Choroid plexus epithelial cell (primary cell): ENCODE measurements at regions not wholly inside any gene's neighbourhood (a gene's known extent, or its start where the extent isn't known, plus 50 kb on each side); places are given as distances from the start of the nearest gene placed in this dataset.

Experiments used
- DNase-seq: peaks from one replicate; pipeline ENCODE4 v3.0.0-alpha.2; 2010; ENCODE audit warnings: low read depth
- H3K4me3 ChIP-seq: 2 replicates; pipeline ENCODE4 v1.5.1; 2011; ENCODE audit warnings: low read depth, mild to moderate bottlenecking, control low read depth, low read length, moderate library complexity
- TF ChIP-seq, protein P1 (sequence below): conservative IDR thresholded peaks from 2 replicates; pipeline ENCODE4 v1.5.1; 2011; ENCODE audit warnings: low read depth, mild to moderate bottlenecking, control low read depth, inconsistent platforms, low read length, moderate library complexity

DNA sequence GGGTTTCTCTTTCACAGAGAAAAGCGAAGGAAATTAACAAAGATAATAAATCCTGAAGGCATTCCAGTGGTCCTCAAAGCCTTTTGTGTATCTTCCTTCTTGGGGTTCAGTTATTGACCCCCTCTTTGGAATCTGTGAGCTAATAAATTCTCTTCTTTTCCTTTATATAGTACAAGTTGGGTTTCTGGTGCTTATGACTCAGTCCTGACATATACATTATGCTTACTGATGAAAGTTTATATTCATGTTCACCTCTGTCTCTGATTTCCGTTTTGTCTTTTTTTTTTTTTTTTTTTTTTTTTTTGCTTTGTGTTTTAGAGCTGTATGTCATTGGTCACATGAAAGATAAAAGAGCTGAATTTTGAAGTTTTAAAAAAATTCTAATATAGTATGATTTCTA, 230.7 kb upstream of the RBMS3 start:
- no peak overlapping the region for H3K4me3 ChIP-seq
- TF ChIP-seq, protein P1, sequence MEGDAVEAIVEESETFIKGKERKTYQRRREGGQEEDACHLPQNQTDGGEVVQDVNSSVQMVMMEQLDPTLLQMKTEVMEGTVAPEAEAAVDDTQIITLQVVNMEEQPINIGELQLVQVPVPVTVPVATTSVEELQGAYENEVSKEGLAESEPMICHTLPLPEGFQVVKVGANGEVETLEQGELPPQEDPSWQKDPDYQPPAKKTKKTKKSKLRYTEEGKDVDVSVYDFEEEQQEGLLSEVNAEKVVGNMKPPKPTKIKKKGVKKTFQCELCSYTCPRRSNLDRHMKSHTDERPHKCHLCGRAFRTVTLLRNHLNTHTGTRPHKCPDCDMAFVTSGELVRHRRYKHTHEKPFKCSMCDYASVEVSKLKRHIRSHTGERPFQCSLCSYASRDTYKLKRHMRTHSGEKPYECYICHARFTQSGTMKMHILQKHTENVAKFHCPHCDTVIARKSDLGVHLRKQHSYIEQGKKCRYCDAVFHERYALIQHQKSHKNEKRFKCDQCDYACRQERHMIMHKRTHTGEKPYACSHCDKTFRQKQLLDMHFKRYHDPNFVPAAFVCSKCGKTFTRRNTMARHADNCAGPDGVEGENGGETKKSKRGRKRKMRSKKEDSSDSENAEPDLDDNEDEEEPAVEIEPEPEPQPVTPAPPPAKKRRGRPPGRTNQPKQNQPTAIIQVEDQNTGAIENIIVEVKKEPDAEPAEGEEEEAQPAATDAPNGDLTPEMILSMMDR, result no peak
- DNase-seq, result no peak

DNA sequence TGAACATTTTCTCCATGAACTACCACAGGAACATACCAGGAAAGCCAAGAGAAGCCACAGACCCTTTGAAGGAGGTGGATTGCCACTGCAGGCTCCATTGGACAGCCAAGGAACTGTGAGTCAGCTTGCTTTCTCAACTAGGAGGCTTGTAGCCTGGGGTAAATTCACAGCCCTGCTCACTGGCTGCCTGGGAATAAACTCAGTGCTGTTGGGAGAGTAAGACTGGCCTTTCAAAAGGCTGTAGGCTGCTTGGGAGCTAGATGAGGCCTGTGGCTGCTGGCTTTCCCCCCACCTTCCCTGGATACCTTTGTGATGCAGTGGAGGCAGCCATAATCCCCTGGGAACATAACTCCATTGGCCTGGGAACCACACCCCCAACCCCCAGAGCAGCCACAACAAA, 223.5 kb upstream of the RBMS3 start:
- H3K4me3 ChIP-seq, result no peak overlapping the region
- TF ChIP-seq, protein P1, result no peak
- peak; percentile 76 for DNase-seq

DNA sequence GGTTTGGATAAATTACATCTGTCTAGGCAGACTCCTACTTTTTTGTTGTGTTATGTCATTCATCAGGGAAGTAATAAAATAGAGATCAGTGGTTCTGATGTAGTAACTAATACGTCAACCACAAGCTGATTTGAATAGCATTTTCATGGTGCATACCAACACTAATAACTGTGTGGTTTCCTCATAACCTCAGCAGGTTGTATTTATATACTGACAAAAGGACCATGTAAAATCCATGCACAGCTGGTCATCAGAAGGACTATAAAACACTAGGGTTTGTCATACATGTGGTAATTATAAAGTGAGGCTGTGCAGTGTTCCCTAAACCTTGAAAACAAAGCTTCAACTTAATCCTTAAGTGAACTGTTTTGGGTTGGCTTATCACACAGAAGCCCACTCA, 216.8 kb upstream of the RBMS3 start:
- TF ChIP-seq, protein P1, result no peak
- H3K4me3 ChIP-seq, result no peak overlapping the region
- peak; percentile 55 for DNase-seq

- TF ChIP-seq, protein P1, result no peak
- peak; percentile 98 for DNase-seq
- H3K4me3 ChIP-seq, result no peak overlapping the region
Observed at GRCh38 chr3:29065211-29065785, 215.6 kb upstream of the RBMS3 start.

- DNase-seq, result peak; percentile 17
- no peak overlapping the region for H3K4me3 ChIP-seq
- TF ChIP-seq, protein P1, result no peak
Observed at GRCh38 chr3:29067007-29067406, 213.9 kb upstream of the RBMS3 start.

DNA sequence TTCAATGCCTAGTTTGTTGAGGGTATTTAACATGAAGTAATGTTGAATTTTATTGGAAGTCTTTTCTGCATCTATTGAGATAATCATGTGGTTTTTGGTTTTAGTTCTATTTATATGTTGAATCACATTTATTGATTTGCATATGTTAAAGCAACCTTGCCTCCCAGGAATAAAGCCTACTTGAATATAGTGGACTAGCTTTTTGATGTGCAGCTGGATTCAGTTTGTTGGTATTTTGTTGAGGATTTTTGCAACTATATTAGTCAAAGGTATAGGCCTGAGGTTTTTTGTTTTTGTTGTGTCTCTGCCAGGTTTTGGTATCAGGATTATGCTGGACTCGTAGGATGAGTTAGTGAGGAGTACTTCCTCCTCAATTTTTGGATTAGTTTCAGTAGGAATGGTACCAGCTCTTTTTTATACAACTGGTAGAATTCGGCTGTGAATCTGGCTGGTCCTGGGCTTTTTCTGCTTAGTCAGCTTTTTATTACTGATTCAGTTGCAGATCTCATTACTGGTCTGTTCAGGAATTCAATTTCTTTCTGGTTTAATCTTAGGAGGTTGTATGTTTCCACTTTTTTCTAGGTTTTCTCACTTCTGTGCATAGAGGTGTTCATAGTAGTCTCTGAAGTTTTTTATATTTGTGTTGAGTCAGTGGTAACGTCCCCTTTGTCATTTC, 209.8 kb upstream of the RBMS3 start:
- H3K4me3 ChIP-seq, result no peak overlapping the region
- TF ChIP-seq, protein P1, result no peak
- no peak for DNase-seq

GRCh38 chr3:29072611-29073010, 208.3 kb upstream of the RBMS3 start:
- TF ChIP-seq, protein P1, result no peak
- no peak for DNase-seq
- no peak overlapping the region for H3K4me3 ChIP-seq
